Tibial artery (tissue), 4 donors: ENCODE measurements at regions not wholly inside any gene's neighbourhood (a gene's known extent, or its start where the extent isn't known, plus 50 kb on each side); places are given as distances from the start of the nearest gene placed in this dataset.

ENCODE experiments used
- DNase-seq, 2 donors: peaks; one replicate each; pipeline ENCODE4 v3.0.0-alpha.2; 2019
- H3K27ac ChIP-seq, 2 donors: fragments of 200-600 bp; sonication (generic) in 1 of 2; 1 replicate in 1 of 2; 2 replicates in 1 of 2; pipeline ENCODE4 v1.5.1; 2018 to 2019; ENCODE audit warnings: mild to moderate bottlenecking in 1 of 2
- H3K27me3 ChIP-seq, 2 donors: fragments of 200-600 bp; sonication (generic) in 1 of 2; one replicate each; pipeline versions ENCODE4 v1.5.1 to v1.6.0; 2016 to 2019
- H3K36me3 ChIP-seq, 3 donors: fragments of 200-600 bp; sonication (generic) in 2 of 3; one replicate each; pipeline ENCODE4 v1.5.1; 2016 to 2019; ENCODE audit warnings: mild to moderate bottlenecking in 2 of 3
- H3K4me1 ChIP-seq, 4 donors: fragments of 200-600 bp; sonication (generic) in 2 of 4; 1 replicate in 3 of 4; 2 replicates in 1 of 4; pipeline ENCODE4 v1.5.1; 2016 to 2019
- H3K4me3 ChIP-seq, 2 donors: fragments of 200-600 bp; sonication (generic) in 1 of 2; 1 replicate in 1 of 2; 2 replicates in 1 of 2; pipeline ENCODE4 v1.5.1; 2018 to 2019; ENCODE audit warnings: mild to moderate bottlenecking in 2 of 2
- H3K9me3 ChIP-seq, 3 donors: fragments of 200-600 bp; sonication (generic) in 1 of 3; one replicate each; pipeline ENCODE4 v1.5.1; 2016 to 2019
- intact Hi-C: fragments of 100-400 bp; cut with DNase I; formaldehyde crosslinking; loops from one replicate; pipeline ENCODE4 v1.15.0; 2023; ENCODE audit warnings: low total_unique reads
- TF ChIP-seq, protein P1 (sequence below), 2 experiments: fragments of 200-600 bp in 1 of 2; fragments of 450-650 bp in 1 of 2; IDR thresholded peaks; one replicate each; pipeline ENCODE4 v1.5.1; 2017 to 2019; ENCODE audit warnings: antibody characterized with exemption in 2 of 2, mild to moderate bottlenecking in 1 of 2, moderate library complexity in 1 of 2

DNA sequence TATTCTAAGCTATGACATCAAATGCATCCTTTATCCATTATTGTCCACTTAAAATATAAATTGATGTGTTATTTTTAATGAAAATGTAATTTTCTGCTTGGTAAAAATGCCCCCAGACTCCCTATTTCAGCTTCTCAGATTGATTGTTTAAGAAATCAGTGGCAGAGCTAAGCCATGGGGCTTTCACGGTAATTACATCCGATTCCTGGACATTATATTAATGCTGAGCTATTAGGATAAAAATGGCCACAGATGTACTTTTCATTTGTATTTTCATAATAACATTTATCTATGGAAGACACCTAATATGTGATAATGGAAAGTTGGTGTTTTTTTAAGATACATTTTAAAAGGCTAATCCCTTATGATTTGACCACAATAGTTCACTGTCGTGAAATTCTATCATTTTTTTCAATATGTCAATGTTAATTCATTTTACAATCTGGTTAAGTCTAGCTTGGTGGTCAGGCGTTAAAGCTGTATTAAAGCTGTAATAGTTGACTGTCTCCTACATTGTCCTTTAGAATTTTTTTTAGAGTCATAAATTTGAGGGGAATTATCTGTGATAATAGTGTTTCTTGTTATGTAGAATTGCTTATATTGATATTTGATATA, 229.0 kb upstream of the UBE2E3 start:
- no peaks in the 10 kb centered on the region for H3K27me3 ChIP-seq
- H3K27ac ChIP-seq, result no peak overlapping the region
- H3K4me1 ChIP-seq, result no peaks in the 10 kb centered on the region
- TF ChIP-seq, protein P1, sequence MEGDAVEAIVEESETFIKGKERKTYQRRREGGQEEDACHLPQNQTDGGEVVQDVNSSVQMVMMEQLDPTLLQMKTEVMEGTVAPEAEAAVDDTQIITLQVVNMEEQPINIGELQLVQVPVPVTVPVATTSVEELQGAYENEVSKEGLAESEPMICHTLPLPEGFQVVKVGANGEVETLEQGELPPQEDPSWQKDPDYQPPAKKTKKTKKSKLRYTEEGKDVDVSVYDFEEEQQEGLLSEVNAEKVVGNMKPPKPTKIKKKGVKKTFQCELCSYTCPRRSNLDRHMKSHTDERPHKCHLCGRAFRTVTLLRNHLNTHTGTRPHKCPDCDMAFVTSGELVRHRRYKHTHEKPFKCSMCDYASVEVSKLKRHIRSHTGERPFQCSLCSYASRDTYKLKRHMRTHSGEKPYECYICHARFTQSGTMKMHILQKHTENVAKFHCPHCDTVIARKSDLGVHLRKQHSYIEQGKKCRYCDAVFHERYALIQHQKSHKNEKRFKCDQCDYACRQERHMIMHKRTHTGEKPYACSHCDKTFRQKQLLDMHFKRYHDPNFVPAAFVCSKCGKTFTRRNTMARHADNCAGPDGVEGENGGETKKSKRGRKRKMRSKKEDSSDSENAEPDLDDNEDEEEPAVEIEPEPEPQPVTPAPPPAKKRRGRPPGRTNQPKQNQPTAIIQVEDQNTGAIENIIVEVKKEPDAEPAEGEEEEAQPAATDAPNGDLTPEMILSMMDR (IDR thresholded peaks at IDR 0.05), result no peak
- H3K36me3 ChIP-seq, result no peaks in the 10 kb centered on the region
- intact Hi-C loops, result no loop called here
- no peaks in the 10 kb centered on the region for H3K9me3 ChIP-seq
- no peak overlapping the region for H3K4me3 ChIP-seq
- DNase-seq, result no peak

DNA sequence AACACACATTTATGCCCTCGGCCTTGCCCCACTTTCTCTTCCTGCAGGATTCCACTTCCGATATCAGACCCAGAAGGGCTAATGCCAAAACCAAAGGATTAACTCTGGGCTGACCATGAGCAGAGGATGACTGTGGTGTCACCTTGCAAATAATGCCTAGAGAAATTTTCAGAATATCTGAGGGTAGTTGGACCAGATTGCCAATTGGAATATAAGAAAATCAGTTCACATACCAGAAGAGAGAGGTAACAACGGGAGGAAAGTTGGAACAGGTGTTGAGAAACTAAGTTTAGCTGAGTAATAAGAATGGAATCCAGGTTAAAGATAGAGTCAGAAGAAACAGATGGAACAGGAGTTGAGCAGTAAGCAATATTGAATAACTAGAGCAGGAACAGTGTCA, 232.7 kb upstream of the UBE2E3 start:
- H3K27ac ChIP-seq, result no peak overlapping the region
- no peaks in the 10 kb centered on the region for H3K4me1 ChIP-seq
- DNase-seq, result no peak
- H3K27me3 ChIP-seq, result no peaks in the 10 kb centered on the region
- H3K4me3 ChIP-seq, result no peak overlapping the region
- TF ChIP-seq, protein P1 (IDR thresholded peaks at IDR 0.05), result no peak
- H3K9me3 ChIP-seq, result no peaks in the 10 kb centered on the region
- H3K36me3 ChIP-seq, result no peaks in the 10 kb centered on the region
- intact Hi-C loops, result no loop called here

DNA sequence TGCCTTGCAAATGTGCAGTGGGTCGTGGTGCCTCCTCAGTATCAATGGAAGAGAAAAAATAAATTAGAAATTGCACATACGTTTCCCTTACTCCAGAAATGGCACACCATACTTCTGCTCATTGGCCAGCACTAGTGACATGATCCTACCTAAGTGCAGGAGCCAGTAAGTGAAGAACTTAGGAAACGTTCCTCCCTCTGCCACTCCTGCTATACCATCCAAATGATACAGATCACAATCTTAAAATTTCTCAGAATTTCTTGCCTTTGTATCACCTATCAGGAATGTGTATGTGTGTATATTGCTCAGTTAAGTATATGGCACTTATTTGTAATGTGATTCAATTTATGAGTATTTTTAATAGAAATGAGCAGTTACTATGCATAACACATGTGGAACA, 237.0 kb upstream of the UBE2E3 start:
- TF ChIP-seq, protein P1 (IDR thresholded peaks at IDR 0.05), result no peak
- no peaks in the 10 kb centered on the region for H3K9me3 ChIP-seq
- intact Hi-C loops, result no loop called here
- DNase-seq, result no peak
- no peak overlapping the region for H3K4me3 ChIP-seq
- no peaks in the 10 kb centered on the region for H3K36me3 ChIP-seq
- no peak overlapping the region for H3K27ac ChIP-seq
- H3K27me3 ChIP-seq, result no peaks in the 10 kb centered on the region
- no peaks in the 10 kb centered on the region for H3K4me1 ChIP-seq

DNA sequence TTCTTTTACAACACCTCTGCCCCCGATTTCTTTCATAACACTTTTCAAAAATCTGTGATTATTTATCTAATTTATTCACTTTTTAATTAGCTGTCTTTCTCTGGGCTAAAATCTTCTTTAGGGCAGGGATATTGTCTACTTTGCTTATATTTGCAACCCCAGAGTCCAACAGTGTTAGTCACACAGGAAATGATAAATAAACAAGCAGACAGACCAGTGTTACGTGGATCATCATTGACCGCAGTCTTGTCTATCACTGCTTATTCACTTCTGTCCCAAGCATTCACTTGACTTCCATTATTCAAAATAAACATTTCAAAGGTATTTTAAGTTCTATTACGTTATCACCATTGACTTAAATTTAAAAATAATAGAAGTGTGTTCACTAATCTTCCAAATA, 237.6 kb upstream of the UBE2E3 start:
- Histone ChIP-seq H3K9me3 (no peaks in the 10 kb centered on the region), H3K4me1 (no peaks in the 10 kb centered on the region), H3K27me3 (no peaks in the 10 kb centered on the region), H3K27ac (no peak overlapping the region), H3K36me3 (no peaks in the 10 kb centered on the region), H3K4me3 (no peak overlapping the region)
- TF ChIP-seq, protein P1 (IDR thresholded peaks at IDR 0.05), result no peak
- DNase-seq, result no peak
- intact Hi-C loops, result no loop called here

DNA sequence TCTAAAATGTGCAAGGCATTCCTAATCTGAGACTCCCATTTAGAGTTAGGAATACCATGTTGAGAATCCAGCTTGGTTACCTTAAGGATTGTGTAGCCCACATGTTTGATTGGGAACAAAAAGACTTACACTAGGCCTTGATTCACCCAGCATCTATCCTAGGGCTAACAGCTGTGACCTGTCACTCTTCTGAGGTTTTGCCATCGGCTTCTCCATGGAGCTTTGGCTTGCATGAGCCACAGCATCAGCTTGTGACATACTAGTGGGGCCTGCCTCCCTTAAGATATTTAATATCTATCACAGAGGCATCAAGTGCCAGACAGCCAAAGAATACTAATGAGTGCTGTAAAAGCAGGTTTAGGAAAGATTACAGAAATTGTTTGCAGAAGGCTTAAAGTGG, 241.3 kb upstream of the UBE2E3 start:
- DNase-seq, result no peak
- Histone ChIP-seq H3K4me1 (no peaks in the 10 kb centered on the region), H3K4me3 (no peak overlapping the region), H3K9me3 (no peaks in the 10 kb centered on the region), H3K27ac (no peak overlapping the region), H3K27me3 (no peaks in the 10 kb centered on the region), H3K36me3 (no peaks in the 10 kb centered on the region)
- intact Hi-C loops, result no loop called here
- TF ChIP-seq, protein P1 (IDR thresholded peaks at IDR 0.05), result no peak

DNA sequence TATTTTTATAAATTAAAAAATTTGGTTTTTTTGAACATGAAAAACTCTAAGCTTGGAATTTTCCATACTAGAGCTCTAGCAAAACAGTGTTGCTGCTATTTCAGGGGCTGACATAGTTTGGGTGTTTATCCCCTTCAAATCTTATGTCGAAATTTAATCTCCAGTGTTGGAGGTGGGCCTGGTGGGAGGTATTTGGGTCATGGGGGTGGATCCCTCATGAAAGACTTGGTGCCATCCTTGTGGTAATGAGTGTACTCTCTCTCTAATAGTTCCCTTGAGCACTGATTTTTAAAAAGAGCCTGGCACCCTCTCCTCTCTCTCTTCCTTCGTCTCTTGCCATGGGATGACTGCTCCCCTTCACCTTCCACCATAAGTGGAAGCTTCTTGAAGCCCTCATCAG, 244.6 kb upstream of the UBE2E3 start:
- Histone ChIP-seq H3K4me3 (no peak overlapping the region), H3K9me3 (no peaks in the 10 kb centered on the region), H3K27me3 (no peaks in the 10 kb centered on the region), H3K27ac (no peak overlapping the region), H3K4me1 (no peaks in the 10 kb centered on the region), H3K36me3 (no peaks in the 10 kb centered on the region)
- DNase-seq, result no peak
- TF ChIP-seq, protein P1 (IDR thresholded peaks at IDR 0.05), result no peak
- intact Hi-C loops, result no loop called here
